Right lobe of liver (tissue), 6 donors: ENCODE measurements at regions not wholly inside any gene's neighbourhood (a gene's known extent, or its start where the extent isn't known, plus 50 kb on each side); places are given as distances from the start of the nearest gene placed in this dataset.

ENCODE experiments used
- ATAC-seq, 4 donors: fragments of 200-7000 bp; cut with Tn5 transposase; one replicate each; pipeline ENCODE4 v1.9.1; 2020; ENCODE audit warnings: mild to moderate bottlenecking in 4 of 4, moderate library complexity in 4 of 4
- DNase-seq, 3 donors: peaks; one replicate each; pipeline ENCODE4 v3.0.0-alpha.2; 2020
- H3K27ac ChIP-seq, 3 donors: fragments of 200-600 bp; one replicate each; pipeline ENCODE4 v1.8.0; 2022
- H3K27me3 ChIP-seq, 2 donors: fragments of 200-600 bp; one replicate each; pipeline ENCODE4 v1.8.0; 2022
- H3K36me3 ChIP-seq, 4 donors: fragments of 200-600 bp; sonication (generic) in 1 of 4; one replicate each; pipeline versions ENCODE4 v1.5.1 to v1.8.0; 2017 to 2022; ENCODE audit warnings: control low read depth in 1 of 4
- H3K4me1 ChIP-seq, 4 donors: fragments of 200-600 bp; sonication (generic) in 1 of 4; one replicate each; pipeline versions ENCODE4 v1.5.1 to v1.8.0; 2017 to 2022; ENCODE audit warnings: control low read depth in 1 of 4
- H3K4me3 ChIP-seq, 3 donors: fragments of 200-600 bp; one replicate each; pipeline ENCODE4 v1.8.0; 2022
- H3K9me3 ChIP-seq, 4 donors: fragments of 200-600 bp; sonication (generic) in 1 of 4; one replicate each; pipeline versions ENCODE4 v1.5.1 to v1.8.0; 2017 to 2022; ENCODE audit warnings: control low read depth in 1 of 4
- CTCF ChIP-seq, 4 donors: fragments of 200-600 bp in 3 of 4; fragments of 450-650 bp in 1 of 4; IDR thresholded peaks; one replicate each; pipeline versions ENCODE4 v1.5.1 to v1.8.0; 2016 to 2022; ENCODE audit warnings: antibody characterized with exemption in 4 of 4, mild to moderate bottlenecking in 2 of 4
- POLR2A ChIP-seq: fragments of 450-650 bp; IDR thresholded peaks from one replicate; pipeline ENCODE4 v1.6.1; 2017; ENCODE audit warnings: antibody characterized with exemption, mild to moderate bottlenecking
- WGBS: methylation state at CpG from one replicate; pipeline ENCODE4 v1.1.6; 2018; ENCODE audit warnings: low coverage, low lambda C conversion rate; ENCODE audit not compliant: insufficient coverage; ENCODE audit errors: missing lambda C conversion rate; 5-methylcytosine and 5-hydroxymethylcytosine counted together
- intact Hi-C, 2 donors: fragments of 100-400 bp; cut with DNase I; formaldehyde crosslinking; loops; one replicate each; pipeline versions ENCODE4 v1.11.2 to v1.14.1; 2022
- donor health status: DM: no; HTN: yes; CAD: no.
- donor health status: DM: no; HTN: no; CAD: no.
- donor health status: DM: no; HTN: no; CAD: no.
- donor health status: DM: no; HTN: yes; CAD: no.
- donor health status: DM: no; HTN: yes; CAD: no.

- no peaks in the 10 kb centered on the region for H3K9me3 ChIP-seq
- H3K27ac ChIP-seq, result no peak overlapping the region
- DNase-seq (peak in 2 of 3 donors; percentile 29 to 50), ATAC-seq (peak in 3 of 4 donors; percentile 69 to 84 (median 80))
- H3K36me3 ChIP-seq, result no peaks in the 10 kb centered on the region
- no peaks in the 10 kb centered on the region for H3K27me3 ChIP-seq
- TF ChIP-seq CTCF (IDR thresholded peaks at IDR 0.05) (peak; percentile 24 to 49 (median 37)), POLR2A (no peak)
- no peak overlapping the region for H3K4me3 ChIP-seq
- peaks cover 0 to 9% (median 0%) of the 10 kb centered on the region in 4 donors for H3K4me1 ChIP-seq
- intact Hi-C loops, result no loop called here
- WGBS, result 34% methylated on average over 4 of the region's 10 CpGs
These were observed 199.2 kb downstream of the CD83 start for GRCh38 chr6:14316651-14317386.

- ATAC-seq (no peak), DNase-seq (no peak)
- H3K4me1 ChIP-seq, result peaks cover 0 to 9% (median 0%) of the 10 kb centered on the region in 4 donors
- WGBS, result 67% methylated on average over 2 of the region's 6 CpGs
- no peak overlapping the region for H3K4me3 ChIP-seq
- intact Hi-C loops, result no loop called here
- H3K9me3 ChIP-seq, result no peaks in the 10 kb centered on the region
- no peaks in the 10 kb centered on the region for H3K36me3 ChIP-seq
- TF ChIP-seq POLR2A, result no peak
- no peak for TF ChIP-seq CTCF (IDR thresholded peaks at IDR 0.05)
- H3K27ac ChIP-seq, result no peak overlapping the region
- no peaks in the 10 kb centered on the region for H3K27me3 ChIP-seq
These were observed 199.9 kb downstream of the CD83 start for GRCh38 chr6:14317387-14317970.

GRCh38 chr6:14320332-14320731, 202.8 kb downstream of the CD83 start:
- H3K4me3 ChIP-seq, result no peak overlapping the region
- no peaks in the 10 kb centered on the region for H3K27me3 ChIP-seq
- peaks cover 0 to 9% (median 0%) of the 10 kb centered on the region in 4 donors for H3K4me1 ChIP-seq
- DNase-seq (no peak), ATAC-seq (no peak)
- TF ChIP-seq CTCF (IDR thresholded peaks at IDR 0.05) (no peak), POLR2A (no peak)
- no peaks in the 10 kb centered on the region for H3K36me3 ChIP-seq
- H3K9me3 ChIP-seq, result no peaks in the 10 kb centered on the region
- WGBS, result 76% methylated on average over 5 of the region's 5 CpGs
- intact Hi-C loops, result no loop called here
- H3K27ac ChIP-seq, result no peak overlapping the region

GRCh38 chr6:14321992-14322772, 204.6 kb downstream of the CD83 start:
- no peaks in the 10 kb centered on the region for H3K9me3 ChIP-seq
- H3K4me1 ChIP-seq, result no peaks in the 10 kb centered on the region
- no peak overlapping the region for H3K27ac ChIP-seq
- TF ChIP-seq POLR2A (no peak), CTCF (IDR thresholded peaks at IDR 0.05) (peak; percentile 8 to 36 (median 18))
- intact Hi-C loops, result no loop called here
- H3K36me3 ChIP-seq, result no peaks in the 10 kb centered on the region
- H3K4me3 ChIP-seq, result no peak overlapping the region
- 87% methylated on average over 7 of the region's 10 CpGs for WGBS
- ATAC-seq (peak; percentile 22 to 75 (median 68)), DNase-seq (peak in 2 of 3 donors; percentile 27 to 55)
- no peaks in the 10 kb centered on the region for H3K27me3 ChIP-seq
